ENCODE measurements at regions not wholly inside any gene's neighbourhood (a gene's known extent, or its start where the extent isn't known, plus 50 kb on each side); places are given as distances from the start of the nearest gene placed in this dataset.
"Not testable (repeated sequence)": the region's sequence is repeated elsewhere in the genome, so short reads cannot be mapped to it uniquely, and the experiment has no call there.

- no peaks in the 10 kb centered on the region for H3K36me3 ChIP-seq (ENCODE audit: control insufficient read depth, insufficient read depth, low read length)
- H3K27me3 ChIP-seq (ENCODE audit: control insufficient read depth, insufficient read depth, low read length, poor library complexity, severe bottlenecking), result no peaks in the 10 kb centered on the region
- H3K4me3 ChIP-seq (ENCODE audit: insufficient read depth, low read depth, low read length), result no peak overlapping the region
- WGBS, 2 experiments, result 90% methylated on average over 19 of the region's 19 CpGs
- H3K27ac ChIP-seq (ENCODE audit: insufficient read depth, low read depth, low read length, poor library complexity, severe bottlenecking), result no peak overlapping the region
- H3K4me1 ChIP-seq (ENCODE audit: control insufficient read depth, insufficient read depth, low read length), result no peaks in the 10 kb centered on the region
- no peaks in the 10 kb centered on the region for H3K9me3 ChIP-seq (ENCODE audit: control insufficient read depth, low read length)
Measured at GRCh38 chr13:73661687-73662425, 472.3 kb downstream of the KLF12 start.

- H3K4me3 ChIP-seq (ENCODE audit: insufficient read depth, low read depth, low read length), result no peak overlapping the region
- no peak overlapping the region for H3K27ac ChIP-seq (ENCODE audit: insufficient read depth, low read depth, low read length, poor library complexity, severe bottlenecking)
- H3K27me3 ChIP-seq (ENCODE audit: control insufficient read depth, insufficient read depth, low read length, poor library complexity, severe bottlenecking), result no peaks in the 10 kb centered on the region
- no peaks in the 10 kb centered on the region for H3K36me3 ChIP-seq (ENCODE audit: control insufficient read depth, insufficient read depth, low read length)
- 94 to 95% methylated on average over 10 of the region's 10 CpGs for WGBS, 2 experiments
- H3K4me1 ChIP-seq (ENCODE audit: control insufficient read depth, insufficient read depth, low read length), result no peaks in the 10 kb centered on the region
- no peaks in the 10 kb centered on the region for H3K9me3 ChIP-seq (ENCODE audit: control insufficient read depth, low read length)
Measured at GRCh38 chr13:73661066-73661465, 473.1 kb downstream of the KLF12 start.

DNA sequence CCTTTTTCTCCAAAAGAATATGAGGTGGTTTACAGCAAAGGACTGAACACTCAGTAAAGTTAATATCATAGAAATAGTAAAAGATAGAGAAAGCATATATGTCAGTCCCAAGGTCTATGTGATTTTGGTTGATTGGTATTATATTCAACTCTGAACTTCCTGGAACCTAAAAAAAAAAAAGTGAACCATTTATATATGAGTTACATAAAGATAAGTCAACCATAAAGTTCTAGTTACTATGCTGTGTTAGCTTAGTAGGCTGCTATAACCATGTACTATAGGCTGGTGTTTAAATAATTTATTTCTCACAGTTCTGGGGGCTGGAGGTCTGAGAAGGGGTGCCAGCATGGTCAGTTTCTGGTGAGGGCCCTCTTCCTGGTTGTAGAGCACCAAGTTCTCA, 475.6 kb downstream of the KLF12 start:
- Histone ChIP-seq H3K4me3 (ENCODE audit: insufficient read depth, low read depth, low read length) (no peak overlapping the region), H3K9me3 (ENCODE audit: control insufficient read depth, low read length) (no peaks in the 10 kb centered on the region), H3K36me3 (ENCODE audit: control insufficient read depth, insufficient read depth, low read length) (no peaks in the 10 kb centered on the region), H3K4me1 (ENCODE audit: control insufficient read depth, insufficient read depth, low read length) (no peaks in the 10 kb centered on the region), H3K27me3 (ENCODE audit: control insufficient read depth, insufficient read depth, low read length, poor library complexity, severe bottlenecking) (no peaks in the 10 kb centered on the region), H3K27ac (ENCODE audit: insufficient read depth, low read depth, low read length, poor library complexity, severe bottlenecking) (no peak overlapping the region)

GRCh38 chr13:73657821-73658540, 476.2 kb downstream of the KLF12 start:
- H3K4me3 ChIP-seq (ENCODE audit: insufficient read depth, low read depth, low read length), result no peak overlapping the region
- H3K4me1 ChIP-seq (ENCODE audit: control insufficient read depth, insufficient read depth, low read length), result no peaks in the 10 kb centered on the region
- H3K27me3 ChIP-seq (ENCODE audit: control insufficient read depth, insufficient read depth, low read length, poor library complexity, severe bottlenecking), result no peaks in the 10 kb centered on the region
- WGBS, 2 experiments, result 83 to 89% methylated on average over 5 to 6 of the region's 6 CpGs
- H3K36me3 ChIP-seq (ENCODE audit: control insufficient read depth, insufficient read depth, low read length), result no peaks in the 10 kb centered on the region
- H3K9me3 ChIP-seq (ENCODE audit: control insufficient read depth, low read length), result no peaks in the 10 kb centered on the region
- H3K27ac ChIP-seq (ENCODE audit: insufficient read depth, low read depth, low read length, poor library complexity, severe bottlenecking), result no peak overlapping the region

DNA sequence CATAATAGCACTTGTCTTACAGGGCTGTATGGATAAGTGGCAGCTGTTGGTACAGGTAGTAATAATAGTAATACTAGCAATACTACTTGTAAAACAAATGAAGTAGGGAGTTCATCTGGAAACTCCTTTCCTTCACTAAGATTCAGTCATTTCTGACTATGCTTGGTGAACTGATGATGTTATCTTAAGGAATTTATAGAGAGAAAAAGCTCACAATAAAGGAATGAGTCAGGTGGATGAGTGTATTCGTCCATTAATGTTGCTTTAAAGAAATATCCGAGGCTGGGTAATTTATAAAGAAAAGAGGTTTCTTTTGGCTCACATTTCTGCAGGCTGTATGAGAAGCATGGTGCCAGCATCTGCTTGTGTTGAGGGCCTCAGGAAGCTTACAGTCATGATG, 477.3 kb downstream of the KLF12 start:
- WGBS, 2 experiments, result 93 to 96% methylated on average over 2 of the region's 2 CpGs
- Histone ChIP-seq H3K27ac (ENCODE audit: insufficient read depth, low read depth, low read length, poor library complexity, severe bottlenecking) (no peak overlapping the region), H3K4me1 (ENCODE audit: control insufficient read depth, insufficient read depth, low read length) (no peaks in the 10 kb centered on the region), H3K27me3 (ENCODE audit: control insufficient read depth, insufficient read depth, low read length, poor library complexity, severe bottlenecking) (no peaks in the 10 kb centered on the region), H3K9me3 (ENCODE audit: control insufficient read depth, low read length) (no peaks in the 10 kb centered on the region), H3K36me3 (ENCODE audit: control insufficient read depth, insufficient read depth, low read length) (no peaks in the 10 kb centered on the region), H3K4me3 (ENCODE audit: insufficient read depth, low read depth, low read length) (no peak overlapping the region)

- H3K27me3 ChIP-seq (ENCODE audit: control insufficient read depth, insufficient read depth, low read length, poor library complexity, severe bottlenecking), result no peaks in the 10 kb centered on the region
- H3K36me3 ChIP-seq (ENCODE audit: control insufficient read depth, insufficient read depth, low read length), result no peaks in the 10 kb centered on the region
- no peak overlapping the region for H3K4me3 ChIP-seq (ENCODE audit: insufficient read depth, low read depth, low read length)
- 93 to 96% methylated on average over 2 of the region's 2 CpGs for WGBS, 2 experiments
- H3K4me1 ChIP-seq (ENCODE audit: control insufficient read depth, insufficient read depth, low read length), result no peaks in the 10 kb centered on the region
- no peaks in the 10 kb centered on the region for H3K9me3 ChIP-seq (ENCODE audit: control insufficient read depth, low read length)
- H3K27ac ChIP-seq (ENCODE audit: insufficient read depth, low read depth, low read length, poor library complexity, severe bottlenecking), result no peak overlapping the region
Measured at GRCh38 chr13:73653688-73654087, 480.5 kb downstream of the KLF12 start.

GRCh38 chr13:73647417-73647816, 486.8 kb downstream of the KLF12 start:
- no peak overlapping the region for H3K27ac ChIP-seq (ENCODE audit: insufficient read depth, low read depth, low read length, poor library complexity, severe bottlenecking)
- no peaks in the 10 kb centered on the region for H3K36me3 ChIP-seq (ENCODE audit: control insufficient read depth, insufficient read depth, low read length)
- H3K4me3 ChIP-seq (ENCODE audit: insufficient read depth, low read depth, low read length), result no peak overlapping the region
- H3K9me3 ChIP-seq (ENCODE audit: control insufficient read depth, low read length), result no peaks in the 10 kb centered on the region
- no peaks in the 10 kb centered on the region for H3K4me1 ChIP-seq (ENCODE audit: control insufficient read depth, insufficient read depth, low read length)
- no peaks in the 10 kb centered on the region for H3K27me3 ChIP-seq (ENCODE audit: control insufficient read depth, insufficient read depth, low read length, poor library complexity, severe bottlenecking)
- 84 to 95% methylated on average over 2 of the region's 4 CpGs for WGBS, 2 experiments

DNA sequence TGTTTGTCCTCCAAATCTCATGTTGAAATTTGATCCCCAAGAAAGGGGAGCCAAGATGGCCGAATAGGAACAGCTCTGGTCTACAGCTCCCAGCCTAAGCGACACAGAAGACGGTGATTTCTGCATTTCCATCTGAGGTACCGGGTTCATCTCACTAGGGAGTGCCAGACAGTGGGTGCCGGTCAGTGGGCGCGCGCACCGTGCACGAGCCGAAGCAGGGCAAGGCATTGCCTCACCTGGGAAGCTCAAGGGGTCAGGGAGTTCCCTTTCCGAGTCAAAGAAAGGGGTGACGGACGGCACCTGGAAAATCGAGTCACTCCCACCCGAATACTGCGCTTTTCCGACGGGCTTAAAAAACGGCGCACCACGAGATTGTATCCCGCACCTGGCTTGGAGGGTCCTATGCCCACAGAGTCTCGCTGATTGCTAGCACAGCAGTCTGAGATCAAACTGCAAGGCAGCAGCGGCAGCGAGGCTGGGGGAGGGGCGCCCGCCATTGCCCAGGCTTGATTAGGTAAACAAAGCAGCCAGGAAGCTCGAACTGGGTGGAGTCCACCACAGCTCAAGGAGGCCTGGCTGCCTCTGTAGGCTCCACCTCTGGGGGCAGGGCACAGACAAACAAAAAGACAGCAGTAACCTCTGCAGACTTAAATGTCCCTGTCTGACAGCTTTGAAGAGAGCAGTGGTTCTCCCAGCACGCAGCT, 493.6 kb downstream of the KLF12 start:
- not testable (repeated sequence) for H3K4me1 ChIP-seq (ENCODE audit: control insufficient read depth, insufficient read depth, low read length); H3K27ac ChIP-seq (ENCODE audit: insufficient read depth, low read depth, low read length, poor library complexity, severe bottlenecking); H3K27me3 ChIP-seq (ENCODE audit: control insufficient read depth, insufficient read depth, low read length, poor library complexity, severe bottlenecking); H3K4me3 ChIP-seq (ENCODE audit: insufficient read depth, low read depth, low read length); H3K9me3 ChIP-seq (ENCODE audit: control insufficient read depth, low read length); H3K36me3 ChIP-seq (ENCODE audit: control insufficient read depth, insufficient read depth, low read length)
- WGBS, 2 experiments, result 88 to 92% methylated on average over 29 of the region's 30 CpGs

DNA sequence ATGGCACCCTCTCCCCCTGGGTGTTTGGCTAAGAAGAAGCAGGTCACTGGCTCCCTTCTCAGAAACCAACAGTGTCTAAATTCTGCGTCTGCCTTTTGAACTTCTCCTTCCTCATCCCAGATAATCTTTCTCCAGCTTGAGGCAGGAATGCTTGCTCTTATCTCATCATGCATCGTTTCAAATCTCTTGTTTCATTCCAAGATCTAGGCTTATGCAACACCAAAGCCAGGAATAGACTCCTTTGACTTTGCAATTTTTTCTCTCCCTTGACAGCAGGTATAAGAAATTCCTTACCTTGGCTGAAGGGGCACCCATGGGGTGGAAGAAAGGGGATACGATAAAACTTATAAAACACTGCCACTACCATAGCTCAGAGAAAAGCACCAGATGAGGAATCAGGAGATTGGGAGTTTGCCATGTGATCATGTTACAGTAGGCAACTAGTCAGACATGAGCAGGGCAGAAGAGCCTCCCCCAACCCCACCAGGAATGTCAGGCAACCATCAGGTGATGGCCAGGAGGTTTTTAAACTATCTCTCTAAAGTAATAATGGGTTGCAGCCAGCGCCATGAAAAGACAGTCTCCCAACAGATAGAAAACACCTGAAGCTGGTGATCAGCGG, 498.9 kb downstream of the KLF12 start:
- no peaks in the 10 kb centered on the region for H3K9me3 ChIP-seq (ENCODE audit: control insufficient read depth, low read length)
- H3K27me3 ChIP-seq (ENCODE audit: control insufficient read depth, insufficient read depth, low read length, poor library complexity, severe bottlenecking), result no peaks in the 10 kb centered on the region
- no peaks in the 10 kb centered on the region for H3K36me3 ChIP-seq (ENCODE audit: control insufficient read depth, insufficient read depth, low read length)
- WGBS, 2 experiments, result 93 to 94% methylated on average over 4 to 5 of the region's 5 CpGs
- H3K4me3 ChIP-seq (ENCODE audit: insufficient read depth, low read depth, low read length), result no peak overlapping the region
- no peaks in the 10 kb centered on the region for H3K4me1 ChIP-seq (ENCODE audit: control insufficient read depth, insufficient read depth, low read length)
- H3K27ac ChIP-seq (ENCODE audit: insufficient read depth, low read depth, low read length, poor library complexity, severe bottlenecking), result no peak overlapping the region

Data from ectodermal cell (in vitro differentiated cells).